ENCODE measurements at regions not wholly inside any gene's neighbourhood (a gene's known extent, or its start where the extent isn't known, plus 50 kb on each side); places are given as distances from the start of the nearest gene placed in this dataset.

DNA sequence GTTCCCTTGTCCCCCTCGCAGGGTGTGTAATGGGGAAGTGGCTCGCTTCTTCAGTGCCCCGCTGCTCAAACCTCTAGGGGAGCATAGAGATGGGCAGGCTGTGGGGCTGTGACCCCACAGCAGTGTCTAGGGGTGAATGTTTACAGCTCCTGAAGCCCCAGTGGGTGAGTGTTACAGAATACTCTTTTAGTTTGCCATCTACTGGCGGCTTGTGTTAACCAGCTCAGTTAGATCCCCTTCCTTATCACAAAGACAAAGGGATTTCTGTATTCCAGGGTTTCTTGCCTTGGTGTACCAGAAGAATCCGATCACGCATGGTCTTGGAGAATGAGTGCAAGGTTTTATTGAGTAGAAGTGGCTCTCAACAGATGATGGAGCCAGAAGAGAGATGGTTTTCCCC is 108.1 kb upstream of the IQCM start:
- TF ChIP-seq EZH2 (IDR thresholded peaks at IDR 0.05; ENCODE audit: low read depth): no peak
- TF ChIP-seq, protein P1, sequence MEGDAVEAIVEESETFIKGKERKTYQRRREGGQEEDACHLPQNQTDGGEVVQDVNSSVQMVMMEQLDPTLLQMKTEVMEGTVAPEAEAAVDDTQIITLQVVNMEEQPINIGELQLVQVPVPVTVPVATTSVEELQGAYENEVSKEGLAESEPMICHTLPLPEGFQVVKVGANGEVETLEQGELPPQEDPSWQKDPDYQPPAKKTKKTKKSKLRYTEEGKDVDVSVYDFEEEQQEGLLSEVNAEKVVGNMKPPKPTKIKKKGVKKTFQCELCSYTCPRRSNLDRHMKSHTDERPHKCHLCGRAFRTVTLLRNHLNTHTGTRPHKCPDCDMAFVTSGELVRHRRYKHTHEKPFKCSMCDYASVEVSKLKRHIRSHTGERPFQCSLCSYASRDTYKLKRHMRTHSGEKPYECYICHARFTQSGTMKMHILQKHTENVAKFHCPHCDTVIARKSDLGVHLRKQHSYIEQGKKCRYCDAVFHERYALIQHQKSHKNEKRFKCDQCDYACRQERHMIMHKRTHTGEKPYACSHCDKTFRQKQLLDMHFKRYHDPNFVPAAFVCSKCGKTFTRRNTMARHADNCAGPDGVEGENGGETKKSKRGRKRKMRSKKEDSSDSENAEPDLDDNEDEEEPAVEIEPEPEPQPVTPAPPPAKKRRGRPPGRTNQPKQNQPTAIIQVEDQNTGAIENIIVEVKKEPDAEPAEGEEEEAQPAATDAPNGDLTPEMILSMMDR (conservative IDR thresholded peaks at IDR 0.05): no peak
